H9 (cell line): ENCODE measurements at regions not wholly inside any gene's neighbourhood (a gene's known extent, or its start where the extent isn't known, plus 50 kb on each side); places are given as distances from the start of the nearest gene placed in this dataset.

Experiments used
- DNase-seq: peaks from one replicate; pipeline ENCODE4 v3.0.0-alpha.2; 2017
- H2AFZ ChIP-seq: one replicate; pipeline ENCODE4 v1.6.1; 2013; ENCODE audit warnings: mild to moderate bottlenecking, low read length, control low read depth, moderate library complexity
- H2AK5ac ChIP-seq: 2 replicates; pipeline ENCODE4 v1.6.1; 2013; ENCODE audit warnings: low read length, control low read depth, mixed read lengths; ENCODE audit not compliant: insufficient read length
- H2BK120ac ChIP-seq: one replicate; pipeline ENCODE4 v1.6.1; 2013; ENCODE audit warnings: low read depth, mild to moderate bottlenecking, low read length, control low read depth, inconsistent platforms; ENCODE audit not compliant: poor library complexity, severe bottlenecking
- H2BK12ac ChIP-seq: 2 replicates; pipeline ENCODE4 v1.6.1; 2013; ENCODE audit warnings: low read length, control low read depth, mixed read lengths, low read depth; ENCODE audit not compliant: insufficient read length
- H2BK15ac ChIP-seq: 2 replicates; pipeline ENCODE4 v1.6.1; 2013; ENCODE audit warnings: low read depth, low read length, control low read depth
- H2BK20ac ChIP-seq: one replicate; pipeline ENCODE4 v1.6.1; 2013; ENCODE audit warnings: low read depth, mild to moderate bottlenecking, low read length, control low read depth, inconsistent platforms; ENCODE audit not compliant: poor library complexity, severe bottlenecking
- H2BK5ac ChIP-seq: 2 replicates; pipeline ENCODE4 v1.6.1; 2013; ENCODE audit warnings: low read length, control low read depth, mixed read lengths; ENCODE audit not compliant: insufficient read length
- H3K14ac ChIP-seq: 2 replicates; pipeline ENCODE4 v1.6.1; 2013; ENCODE audit warnings: low read length, control low read depth; ENCODE audit not compliant: insufficient read depth
- H3K18ac ChIP-seq: 2 replicates; pipeline ENCODE4 v1.6.1; 2013; ENCODE audit warnings: low read depth, mild to moderate bottlenecking, mixed read lengths, low read length, control low read depth; ENCODE audit not compliant: insufficient read length
- H3K23ac ChIP-seq: 2 replicates; pipeline ENCODE4 v1.6.1; 2013; ENCODE audit warnings: low read length, control low read depth, mixed read lengths, low read depth; ENCODE audit not compliant: insufficient read length
- H3K23me2 ChIP-seq: 2 replicates; pipeline ENCODE4 v1.6.1; 2013; ENCODE audit warnings: low read depth, mild to moderate bottlenecking, mixed read lengths, low read length, control low read depth; ENCODE audit not compliant: insufficient read length, poor library complexity, severe bottlenecking
- H3K27ac ChIP-seq: 2 replicates; pipeline ENCODE4 v1.5.1; 2013; ENCODE audit warnings: low read length, control low read depth, mixed read lengths, low read depth; ENCODE audit not compliant: insufficient read length
- H3K27me3 ChIP-seq: 2 replicates; pipeline ENCODE4 v1.6.1; 2013; ENCODE audit warnings: low read length, control low read depth, inconsistent platforms; ENCODE audit not compliant: insufficient read depth
- H3K4ac ChIP-seq: 2 replicates; pipeline ENCODE4 v1.6.1; 2013; ENCODE audit warnings: low read depth, mild to moderate bottlenecking, control low read depth, inconsistent platforms, low read length, moderate library complexity
- H3K4me1 ChIP-seq: 2 replicates; pipeline ENCODE4 v1.6.1; 2013; ENCODE audit warnings: low read length, control low read depth, inconsistent platforms; ENCODE audit not compliant: insufficient read depth
- H3K4me2 ChIP-seq: 2 replicates; pipeline ENCODE4 v1.6.1; 2013; ENCODE audit warnings: low read length, control low read depth, mixed read lengths; ENCODE audit not compliant: insufficient read length, insufficient read depth
- H3K56ac ChIP-seq: 2 replicates; pipeline ENCODE4 v1.6.1; 2013; ENCODE audit warnings: low read depth, mild to moderate bottlenecking, mixed read lengths, low read length, control low read depth; ENCODE audit not compliant: insufficient read length
- H3K79me1 ChIP-seq: 2 replicates; pipeline ENCODE4 v1.6.1; 2013; ENCODE audit warnings: low read depth, mild to moderate bottlenecking, moderate library complexity, low read length, control low read depth, inconsistent platforms; ENCODE audit not compliant: insufficient read depth, poor library complexity, severe bottlenecking
- H3K79me2 ChIP-seq: 2 replicates; pipeline ENCODE4 v1.6.1; 2013; ENCODE audit warnings: low read length, control low read depth, inconsistent platforms; ENCODE audit not compliant: insufficient read depth
- H3K9ac ChIP-seq: 2 replicates; pipeline ENCODE4 v1.6.1; 2013; ENCODE audit warnings: low read length, control low read depth, mixed read lengths; ENCODE audit not compliant: insufficient read length; ENCODE audit errors: extremely low read depth
- H3K9me3 ChIP-seq: one replicate; pipeline ENCODE4 v1.6.1; 2013; ENCODE audit warnings: low read depth, low read length, inconsistent platforms; ENCODE audit not compliant: control insufficient read depth
- H3T11ph ChIP-seq: one replicate; pipeline ENCODE4 v1.6.1; 2013; ENCODE audit warnings: mild to moderate bottlenecking, low read length, control low read depth, inconsistent platforms
- H4K20me1 ChIP-seq: one replicate; pipeline ENCODE4 v1.6.1; 2013; ENCODE audit not compliant: control insufficient read depth, insufficient read length, insufficient read depth
- H4K5ac ChIP-seq: 2 replicates; pipeline ENCODE4 v1.6.1; 2013; ENCODE audit warnings: low read depth, mild to moderate bottlenecking, mixed read lengths, low read length, control low read depth; ENCODE audit not compliant: insufficient read length
- H4K8ac ChIP-seq: replicated peaks from 2 replicates; pipeline ENCODE4 v1.6.1; 2013; ENCODE audit warnings: low read length, control low read depth, mixed read lengths, low read depth; ENCODE audit not compliant: insufficient read length
- H4K91ac ChIP-seq: 2 replicates; pipeline ENCODE4 v1.6.1; 2013; ENCODE audit warnings: low read depth, mild to moderate bottlenecking, moderate library complexity, mixed read lengths, low read length, control low read depth; ENCODE audit not compliant: insufficient read length
- H3K27ac Mint-ChIP-seq, 3 experiments: 2 replicates in 2 of 3; 3 replicates in 1 of 3; pipeline ENCODE4 v1.8.0; 2020 to 2021; ENCODE audit warnings: mixed read lengths in 3 of 3, mild to moderate bottlenecking in 1 of 3, moderate library complexity in 1 of 3
- H3K27me3 Mint-ChIP-seq: 2 replicates; pipeline ENCODE4 v1.8.0; 2021; ENCODE audit warnings: low read depth, mild to moderate bottlenecking, moderate library complexity, mixed read lengths
- H3K36me3 Mint-ChIP-seq, 3 experiments: 2 replicates in 2 of 3; 3 replicates in 1 of 3; pipeline ENCODE4 v1.8.0; 2020 to 2021; ENCODE audit warnings: low read depth in 3 of 3, mixed read lengths in 3 of 3; ENCODE audit not compliant: insufficient read depth in 1 of 3
- H3K4me1 Mint-ChIP-seq, 2 experiments: 2 replicates each; pipeline ENCODE4 v1.8.0; 2020; ENCODE audit warnings: mixed read lengths in 2 of 2
- H3K4me3 Mint-ChIP-seq, 2 experiments: 2 replicates in 1 of 2; 3 replicates in 1 of 2; pipeline ENCODE4 v1.8.0; 2020 to 2021; ENCODE audit warnings: mild to moderate bottlenecking in 2 of 2, mixed read lengths in 2 of 2, moderate library complexity in 1 of 2
- H3K9me3 Mint-ChIP-seq, 2 experiments: 2 replicates in 1 of 2; 3 replicates in 1 of 2; pipeline ENCODE4 v1.8.0; 2020; ENCODE audit warnings: mild to moderate bottlenecking in 2 of 2, mixed read lengths in 2 of 2, moderate library complexity in 1 of 2
- WGBS: extraction: QIAGEN DNeasy Blood & Tissue Kit; methylation state at CpG from one replicate; pipeline ENCODE4 v1.1.7; 2013; ENCODE audit warnings: missing lambda C conversion rate, low lambda C conversion rate, mixed read lengths; ENCODE audit not compliant: insufficient read length; ENCODE audit errors: extremely low coverage; 5-methylcytosine and 5-hydroxymethylcytosine counted together
- TF ChIP-seq, protein P1 (sequence below): fragments of 200-600 bp; sonication (generic); conservative IDR thresholded peaks from 3 replicates; pipeline ENCODE4 v1.8.0; 2021; ENCODE audit warnings: antibody characterized with exemption, mild to moderate bottlenecking

DNA sequence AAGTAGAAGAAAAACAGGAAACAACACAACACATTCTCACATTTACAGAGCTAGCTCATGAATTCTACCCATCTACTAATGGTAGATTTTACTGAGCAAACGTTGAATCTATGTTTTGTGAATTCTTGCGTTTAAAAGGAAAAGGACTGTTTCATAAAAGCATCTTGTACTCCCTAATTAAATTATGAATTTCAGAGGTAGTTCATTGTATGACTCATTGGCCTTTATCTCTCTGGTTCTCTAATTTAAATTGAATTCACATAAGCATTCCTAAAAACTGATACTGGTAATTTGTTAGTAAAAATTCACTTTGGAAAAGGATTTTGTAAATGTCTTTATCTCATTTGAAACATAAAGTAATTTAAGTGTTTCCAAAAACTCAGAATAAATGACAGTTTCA is 687.3 kb downstream of the BRINP3 start:
- TF ChIP-seq, protein P1, sequence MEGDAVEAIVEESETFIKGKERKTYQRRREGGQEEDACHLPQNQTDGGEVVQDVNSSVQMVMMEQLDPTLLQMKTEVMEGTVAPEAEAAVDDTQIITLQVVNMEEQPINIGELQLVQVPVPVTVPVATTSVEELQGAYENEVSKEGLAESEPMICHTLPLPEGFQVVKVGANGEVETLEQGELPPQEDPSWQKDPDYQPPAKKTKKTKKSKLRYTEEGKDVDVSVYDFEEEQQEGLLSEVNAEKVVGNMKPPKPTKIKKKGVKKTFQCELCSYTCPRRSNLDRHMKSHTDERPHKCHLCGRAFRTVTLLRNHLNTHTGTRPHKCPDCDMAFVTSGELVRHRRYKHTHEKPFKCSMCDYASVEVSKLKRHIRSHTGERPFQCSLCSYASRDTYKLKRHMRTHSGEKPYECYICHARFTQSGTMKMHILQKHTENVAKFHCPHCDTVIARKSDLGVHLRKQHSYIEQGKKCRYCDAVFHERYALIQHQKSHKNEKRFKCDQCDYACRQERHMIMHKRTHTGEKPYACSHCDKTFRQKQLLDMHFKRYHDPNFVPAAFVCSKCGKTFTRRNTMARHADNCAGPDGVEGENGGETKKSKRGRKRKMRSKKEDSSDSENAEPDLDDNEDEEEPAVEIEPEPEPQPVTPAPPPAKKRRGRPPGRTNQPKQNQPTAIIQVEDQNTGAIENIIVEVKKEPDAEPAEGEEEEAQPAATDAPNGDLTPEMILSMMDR = no peak
- Histone ChIP-seq H3K27ac (no peak overlapping the region), H2BK15ac (no peak overlapping the region), H3K79me2 (no peaks in the 10 kb centered on the region), H3K9ac (no peak overlapping the region), H4K91ac (no peak overlapping the region), H3K4me2 (no peak overlapping the region), H3K79me1 (no peaks in the 10 kb centered on the region), H4K20me1 (no peaks in the 10 kb centered on the region), H2AK5ac (no peak overlapping the region), H3K56ac (no peak overlapping the region), H3K14ac (no peak overlapping the region), H3K23me2 (no peaks in the 10 kb centered on the region), H2BK20ac (no peak overlapping the region), H4K5ac (no peak overlapping the region), H2BK12ac (no peak overlapping the region), H3K9me3 (no peaks in the 10 kb centered on the region), H3K23ac (no peak overlapping the region), H2BK120ac (no peak overlapping the region), H3K27me3 (no peaks in the 10 kb centered on the region), H3K4ac (no peak overlapping the region), H3K4me1 (no peaks in the 10 kb centered on the region), H3K18ac (no peak overlapping the region), H2AFZ (no peak overlapping the region), H4K8ac (no peak overlapping the region), H2BK5ac (no peak overlapping the region), H3T11ph (no peak overlapping the region)
- Mint-ChIP-seq H3K36me3 (no peaks in the 10 kb centered on the region), H3K9me3 (no peaks in the 10 kb centered on the region; a peak in 1 of 5 replicates), H3K27ac (no peak overlapping the region), H3K4me3 (no peak overlapping the region), H3K27me3 (no peaks in the 10 kb centered on the region; the same call in 1 of the 2 replicates), H3K4me1 (peaks cover 3% of the 10 kb centered on the region in 2 experiments)
- no peak for DNase-seq
- WGBS = no CpG with 5 or more reads among the region's 2 CpGs
